ENCODE measurements at regions not wholly inside any gene's neighbourhood (a gene's known extent, or its start where the extent isn't known, plus 50 kb on each side); places are given as distances from the start of the nearest gene placed in this dataset.

- Histone ChIP-seq H3K9me3 (ENCODE audit: control insufficient read depth, low read length) (no peaks in the 10 kb centered on the region), H3K27ac (ENCODE audit: low read depth, low read length, severe bottlenecking) (no peak overlapping the region), H3K4me1 (ENCODE audit: control insufficient read depth, insufficient read depth, low read length, poor library complexity, severe bottlenecking) (no peaks in the 10 kb centered on the region), H3K36me3 (ENCODE audit: control insufficient read depth, insufficient read depth, low read length) (no peaks in the 10 kb centered on the region), H3K4me3 (ENCODE audit: extremely low read depth, insufficient read depth, low read length, poor library complexity, severe bottlenecking) (no peak overlapping the region)
- 89 to 90% methylated on average over 2 to 3 of the region's 5 CpGs for WGBS, 2 experiments (ENCODE audit: insufficient coverage in 2 of 2)
Measured at GRCh38 chr3:162111861-162112260, 615.3 kb downstream of the OTOL1 start.

GRCh38 chr3:162112719-162113118, 616.1 kb downstream of the OTOL1 start:
- Histone ChIP-seq H3K27ac (ENCODE audit: low read depth, low read length, severe bottlenecking) (no peak overlapping the region), H3K9me3 (ENCODE audit: control insufficient read depth, low read length) (no peaks in the 10 kb centered on the region), H3K36me3 (ENCODE audit: control insufficient read depth, insufficient read depth, low read length) (no peaks in the 10 kb centered on the region), H3K4me3 (ENCODE audit: extremely low read depth, insufficient read depth, low read length, poor library complexity, severe bottlenecking) (no peak overlapping the region), H3K4me1 (ENCODE audit: control insufficient read depth, insufficient read depth, low read length, poor library complexity, severe bottlenecking) (no peaks in the 10 kb centered on the region)

- Histone ChIP-seq H3K4me1 (ENCODE audit: control insufficient read depth, insufficient read depth, low read length, poor library complexity, severe bottlenecking) (no peaks in the 10 kb centered on the region), H3K9me3 (ENCODE audit: control insufficient read depth, low read length) (no peaks in the 10 kb centered on the region), H3K4me3 (ENCODE audit: extremely low read depth, insufficient read depth, low read length, poor library complexity, severe bottlenecking) (no peak overlapping the region), H3K27ac (ENCODE audit: low read depth, low read length, severe bottlenecking) (no peak overlapping the region), H3K36me3 (ENCODE audit: control insufficient read depth, insufficient read depth, low read length) (no peaks in the 10 kb centered on the region)
- WGBS, 2 experiments (ENCODE audit: insufficient coverage in 2 of 2), result no CpG with 5 or more reads among the region's 1 CpG
Measured at GRCh38 chr3:162117961-162118360, 621.4 kb downstream of the OTOL1 start.

- Histone ChIP-seq H3K36me3 (ENCODE audit: control insufficient read depth, insufficient read depth, low read length) (no peaks in the 10 kb centered on the region), H3K9me3 (ENCODE audit: control insufficient read depth, low read length) (no peaks in the 10 kb centered on the region), H3K4me1 (ENCODE audit: control insufficient read depth, insufficient read depth, low read length, poor library complexity, severe bottlenecking) (no peaks in the 10 kb centered on the region), H3K4me3 (ENCODE audit: extremely low read depth, insufficient read depth, low read length, poor library complexity, severe bottlenecking) (no peak overlapping the region), H3K27ac (ENCODE audit: low read depth, low read length, severe bottlenecking) (no peak overlapping the region)
- 71 to 78% methylated on average over 1 of the region's 2 CpGs for WGBS, 2 experiments (ENCODE audit: insufficient coverage in 2 of 2)
Measured at GRCh38 chr3:162119651-162120050, 623.0 kb downstream of the OTOL1 start.

GRCh38 chr3:162122405-162122804, 625.8 kb downstream of the OTOL1 start:
- 80% methylated on average over 1 of the region's 1 CpG; no CpG with 5 or more reads in 1 of the 2 experiments for WGBS, 2 experiments (ENCODE audit: insufficient coverage in 2 of 2)
- no peak overlapping the region for H3K4me3 ChIP-seq (ENCODE audit: extremely low read depth, insufficient read depth, low read length, poor library complexity, severe bottlenecking)
- no peaks in the 10 kb centered on the region for H3K4me1 ChIP-seq (ENCODE audit: control insufficient read depth, insufficient read depth, low read length, poor library complexity, severe bottlenecking)
- H3K27ac ChIP-seq (ENCODE audit: low read depth, low read length, severe bottlenecking), result no peak overlapping the region
- no peaks in the 10 kb centered on the region for H3K9me3 ChIP-seq (ENCODE audit: control insufficient read depth, low read length)
- no peaks in the 10 kb centered on the region for H3K36me3 ChIP-seq (ENCODE audit: control insufficient read depth, insufficient read depth, low read length)

GRCh38 chr3:162125790-162126189, 629.2 kb downstream of the OTOL1 start:
- Histone ChIP-seq H3K27ac (ENCODE audit: low read depth, low read length, severe bottlenecking) (no peak overlapping the region), H3K9me3 (ENCODE audit: control insufficient read depth, low read length) (no peaks in the 10 kb centered on the region), H3K4me3 (ENCODE audit: extremely low read depth, insufficient read depth, low read length, poor library complexity, severe bottlenecking) (no peak overlapping the region), H3K4me1 (ENCODE audit: control insufficient read depth, insufficient read depth, low read length, poor library complexity, severe bottlenecking) (no peaks in the 10 kb centered on the region), H3K36me3 (ENCODE audit: control insufficient read depth, insufficient read depth, low read length) (no peaks in the 10 kb centered on the region)
- no CpG with 5 or more reads among the region's 1 CpG for WGBS, 2 experiments (ENCODE audit: insufficient coverage in 2 of 2)

GRCh38 chr3:162130582-162130981, 634.0 kb downstream of the OTOL1 start:
- Histone ChIP-seq H3K36me3 (ENCODE audit: control insufficient read depth, insufficient read depth, low read length) (no peaks in the 10 kb centered on the region), H3K4me3 (ENCODE audit: extremely low read depth, insufficient read depth, low read length, poor library complexity, severe bottlenecking) (no peak overlapping the region), H3K9me3 (ENCODE audit: control insufficient read depth, low read length) (no peaks in the 10 kb centered on the region), H3K27ac (ENCODE audit: low read depth, low read length, severe bottlenecking) (no peak overlapping the region), H3K4me1 (ENCODE audit: control insufficient read depth, insufficient read depth, low read length, poor library complexity, severe bottlenecking) (no peaks in the 10 kb centered on the region)
- 82 to 97% methylated on average over 2 to 3 of the region's 3 CpGs for WGBS, 2 experiments (ENCODE audit: insufficient coverage in 2 of 2)

GRCh38 chr3:162132981-162133380, 636.4 kb downstream of the OTOL1 start:
- no peak overlapping the region for H3K4me3 ChIP-seq (ENCODE audit: extremely low read depth, insufficient read depth, low read length, poor library complexity, severe bottlenecking)
- H3K36me3 ChIP-seq (ENCODE audit: control insufficient read depth, insufficient read depth, low read length), result no peaks in the 10 kb centered on the region
- H3K9me3 ChIP-seq (ENCODE audit: control insufficient read depth, low read length), result no peaks in the 10 kb centered on the region
- H3K27ac ChIP-seq (ENCODE audit: low read depth, low read length, severe bottlenecking), result no peak overlapping the region
- H3K4me1 ChIP-seq (ENCODE audit: control insufficient read depth, insufficient read depth, low read length, poor library complexity, severe bottlenecking), result no peaks in the 10 kb centered on the region

GRCh38 chr3:162134571-162134970, 638.0 kb downstream of the OTOL1 start:
- Histone ChIP-seq H3K4me3 (ENCODE audit: extremely low read depth, insufficient read depth, low read length, poor library complexity, severe bottlenecking) (no peak overlapping the region), H3K9me3 (ENCODE audit: control insufficient read depth, low read length) (no peaks in the 10 kb centered on the region), H3K4me1 (ENCODE audit: control insufficient read depth, insufficient read depth, low read length, poor library complexity, severe bottlenecking) (no peaks in the 10 kb centered on the region), H3K27ac (ENCODE audit: low read depth, low read length, severe bottlenecking) (no peak overlapping the region), H3K36me3 (ENCODE audit: control insufficient read depth, insufficient read depth, low read length) (no peaks in the 10 kb centered on the region)
- 67 to 83% methylated on average over 1 of the region's 4 CpGs for WGBS, 2 experiments (ENCODE audit: insufficient coverage in 2 of 2)

GRCh38 chr3:162136136-162136535, 639.5 kb downstream of the OTOL1 start:
- H3K4me1 ChIP-seq (ENCODE audit: control insufficient read depth, insufficient read depth, low read length, poor library complexity, severe bottlenecking), result no peaks in the 10 kb centered on the region
- H3K36me3 ChIP-seq (ENCODE audit: control insufficient read depth, insufficient read depth, low read length), result no peaks in the 10 kb centered on the region
- no peaks in the 10 kb centered on the region for H3K9me3 ChIP-seq (ENCODE audit: control insufficient read depth, low read length)
- no peak overlapping the region for H3K4me3 ChIP-seq (ENCODE audit: extremely low read depth, insufficient read depth, low read length, poor library complexity, severe bottlenecking)
- no peak overlapping the region for H3K27ac ChIP-seq (ENCODE audit: low read depth, low read length, severe bottlenecking)
- 89 to 100% methylated on average over 2 of the region's 2 CpGs for WGBS, 2 experiments (ENCODE audit: insufficient coverage in 2 of 2)

GRCh38 chr3:162138509-162138908, 641.9 kb downstream of the OTOL1 start:
- Histone ChIP-seq H3K9me3 (ENCODE audit: control insufficient read depth, low read length) (no peaks in the 10 kb centered on the region), H3K4me3 (ENCODE audit: extremely low read depth, insufficient read depth, low read length, poor library complexity, severe bottlenecking) (no peak overlapping the region), H3K27ac (ENCODE audit: low read depth, low read length, severe bottlenecking) (no peak overlapping the region), H3K36me3 (ENCODE audit: control insufficient read depth, insufficient read depth, low read length) (no peaks in the 10 kb centered on the region), H3K4me1 (ENCODE audit: control insufficient read depth, insufficient read depth, low read length, poor library complexity, severe bottlenecking) (no peaks in the 10 kb centered on the region)
- WGBS, 2 experiments (ENCODE audit: insufficient coverage in 2 of 2), result 81 to 97% methylated on average over 4 of the region's 4 CpGs

GRCh38 chr3:162139841-162140240, 643.2 kb downstream of the OTOL1 start:
- no peak overlapping the region for H3K27ac ChIP-seq (ENCODE audit: low read depth, low read length, severe bottlenecking)
- H3K9me3 ChIP-seq (ENCODE audit: control insufficient read depth, low read length), result no peaks in the 10 kb centered on the region
- H3K4me3 ChIP-seq (ENCODE audit: extremely low read depth, insufficient read depth, low read length, poor library complexity, severe bottlenecking), result no peak overlapping the region
- no CpG with 5 or more reads among the region's 1 CpG for WGBS, 2 experiments (ENCODE audit: insufficient coverage in 2 of 2)
- H3K4me1 ChIP-seq (ENCODE audit: control insufficient read depth, insufficient read depth, low read length, poor library complexity, severe bottlenecking), result no peaks in the 10 kb centered on the region
- H3K36me3 ChIP-seq (ENCODE audit: control insufficient read depth, insufficient read depth, low read length), result no peaks in the 10 kb centered on the region
